ENCODE measurements at regions not wholly inside any gene's neighbourhood (a gene's known extent, or its start where the extent isn't known, plus 50 kb on each side); places are given as distances from the start of the nearest gene placed in this dataset.
"Not testable (repeated sequence)": the region's sequence is repeated elsewhere in the genome, so short reads cannot be mapped to it uniquely, and the experiment has no call there.

DNA sequence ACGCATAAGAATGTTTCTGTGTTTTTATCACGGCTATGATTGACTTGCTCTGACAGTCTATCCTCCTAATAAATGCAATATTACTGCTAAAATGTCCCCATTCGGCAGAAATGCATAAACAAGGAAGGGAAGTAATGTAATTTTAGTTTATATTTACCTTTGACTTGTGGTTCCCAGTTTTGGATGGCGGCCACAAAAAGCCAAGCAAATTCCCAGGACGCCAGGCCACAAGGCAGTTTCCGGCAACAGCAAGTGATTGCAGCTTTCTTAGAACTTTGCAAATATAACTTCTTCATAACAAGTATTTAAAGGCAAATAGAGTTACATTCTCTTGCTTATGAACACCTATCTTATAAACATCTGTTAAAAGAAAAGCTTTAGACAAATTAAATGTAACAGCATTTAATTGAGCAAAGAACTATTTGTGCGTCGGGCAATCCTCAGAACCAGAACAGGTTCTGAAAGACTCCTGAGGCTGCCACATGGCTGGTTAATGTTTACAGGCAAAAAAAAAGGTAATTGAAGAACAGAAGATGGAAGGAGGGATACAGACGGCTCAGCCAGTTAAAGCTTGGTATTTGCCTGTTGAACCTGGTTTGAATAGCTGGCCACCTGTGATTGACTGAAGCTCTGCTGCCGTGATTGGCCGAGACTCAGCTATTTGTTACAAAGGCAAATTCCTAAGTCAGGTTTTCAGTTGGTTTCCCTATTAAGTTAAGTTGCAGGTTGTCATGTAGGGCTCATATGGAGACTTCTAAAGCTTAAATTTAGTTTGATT, 80.8 kb downstream of the C21orf91 start:
- no peak for DNase-seq

DNA sequence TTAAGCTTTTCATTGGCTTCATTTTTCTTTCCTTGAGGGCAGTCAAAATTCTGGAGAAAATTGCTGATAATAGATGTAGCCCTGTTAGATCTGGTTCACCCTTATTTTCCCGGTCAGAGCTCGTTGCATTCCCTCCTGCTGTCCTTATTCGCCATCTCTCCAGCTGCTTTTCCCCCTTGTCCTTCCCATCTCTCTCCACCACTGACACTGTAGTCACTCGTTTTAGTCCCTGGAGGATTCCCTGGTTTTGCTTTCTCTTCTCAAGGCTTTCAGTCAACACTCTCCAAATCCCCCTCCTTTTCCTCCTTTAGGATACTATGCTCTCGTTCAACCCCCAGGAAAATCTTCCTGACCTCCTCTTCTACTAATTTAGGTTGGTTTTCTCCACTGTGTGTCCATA, 83.1 kb downstream of the C21orf91 start:
- peak in 1 of 3 experiments; percentile 75 for DNase-seq

DNA sequence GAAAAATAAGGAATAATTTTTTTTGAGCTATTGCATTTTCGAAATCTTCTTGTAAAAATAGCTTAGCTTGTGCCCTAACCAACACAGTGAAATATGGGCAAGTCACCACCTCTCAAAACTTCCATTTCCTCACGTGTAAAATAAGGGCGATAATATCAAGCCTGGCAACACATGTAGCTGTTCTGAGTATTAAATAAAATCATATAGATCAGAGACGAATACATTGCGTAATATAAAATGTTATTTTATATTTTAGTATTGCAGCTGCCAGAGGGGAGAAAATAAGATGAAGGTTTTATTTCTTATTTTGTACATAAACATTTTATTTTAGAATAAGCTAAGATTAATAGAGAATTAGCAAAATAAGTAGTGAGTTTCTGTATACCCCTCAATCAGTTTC, 85.9 kb downstream of the C21orf91 start:
- DNase-seq = no peak

DNA sequence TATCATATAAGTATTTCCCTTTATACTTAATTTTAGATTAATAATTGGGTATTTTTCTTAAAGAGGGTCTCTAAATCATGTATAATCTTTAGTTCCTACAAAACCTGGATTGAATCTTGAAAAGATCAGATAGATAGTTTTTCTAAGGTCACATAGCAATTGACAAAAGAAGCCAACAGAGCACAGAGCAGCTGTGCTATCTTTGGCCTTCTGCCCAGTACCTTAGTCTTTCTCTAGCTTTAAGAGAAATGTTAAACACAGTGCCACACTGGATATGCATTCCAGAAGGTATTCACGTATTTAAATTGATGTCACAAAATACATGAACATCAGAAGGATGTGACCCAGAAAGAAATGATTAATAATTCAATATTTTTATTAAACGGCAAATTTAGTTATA, 86.8 kb downstream of the C21orf91 start:
- peak in 2 of 3 experiments; percentile 32 to 47 for DNase-seq

DNA sequence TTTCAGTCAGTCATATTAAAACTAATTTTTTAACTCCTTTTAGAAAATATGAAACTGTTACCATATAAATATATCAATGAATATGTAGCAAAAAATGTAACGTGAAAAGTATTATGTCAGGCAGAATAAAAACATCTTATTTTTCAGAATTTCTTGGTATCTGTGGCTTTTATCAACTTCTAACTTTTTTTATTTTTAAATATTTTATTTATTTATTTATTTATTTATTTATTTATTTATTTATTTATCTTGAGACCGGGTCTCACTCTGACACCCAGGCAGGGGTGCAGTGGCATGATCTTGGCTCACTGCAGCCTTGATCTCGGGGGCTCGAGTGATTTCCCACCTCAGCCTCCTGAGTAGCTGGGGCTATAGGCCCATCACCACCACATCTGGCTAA, 87.6 kb downstream of the C21orf91 start:
- no peak for DNase-seq

DNA sequence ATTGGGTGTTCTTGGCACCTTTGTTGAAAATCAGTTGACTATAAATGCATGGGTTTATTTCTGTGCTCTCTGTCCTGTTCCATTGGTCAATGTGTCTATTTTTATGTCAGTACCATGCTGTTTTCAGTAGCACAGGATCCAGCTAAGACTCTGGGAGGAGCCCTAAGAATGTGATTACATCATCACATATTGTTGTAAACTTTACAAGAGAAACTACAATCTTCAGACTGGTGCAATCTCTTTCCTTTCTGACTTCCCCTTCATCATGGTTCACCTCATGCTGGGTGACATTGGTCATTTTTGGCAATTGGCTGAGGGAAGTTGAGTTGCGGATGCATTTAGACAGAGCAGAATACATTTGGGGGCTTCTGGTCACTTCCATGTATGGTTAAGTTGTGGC, 88.4 kb downstream of the C21orf91 start:
- DNase-seq = no peak

DNA sequence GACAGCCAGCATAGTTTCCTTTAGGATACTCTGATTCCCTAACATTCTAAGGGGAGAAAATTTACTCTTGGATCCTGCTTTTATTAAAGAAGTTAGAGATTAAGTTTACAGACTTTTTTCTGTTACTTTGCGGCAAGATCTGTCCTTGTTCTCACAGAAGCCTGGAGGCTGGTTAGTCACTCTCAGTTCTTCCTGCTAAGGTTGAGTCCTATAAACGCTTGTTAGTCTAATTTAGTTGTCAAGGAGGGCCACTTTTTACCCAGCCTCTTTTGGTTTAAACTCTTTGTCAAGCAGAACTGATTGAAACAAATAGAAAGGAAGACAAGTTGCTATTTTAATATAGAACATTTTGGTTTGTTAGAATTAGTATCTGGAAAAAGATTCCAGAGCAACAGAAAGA, 89.7 kb downstream of the C21orf91 start:
- no peak for DNase-seq

DNA sequence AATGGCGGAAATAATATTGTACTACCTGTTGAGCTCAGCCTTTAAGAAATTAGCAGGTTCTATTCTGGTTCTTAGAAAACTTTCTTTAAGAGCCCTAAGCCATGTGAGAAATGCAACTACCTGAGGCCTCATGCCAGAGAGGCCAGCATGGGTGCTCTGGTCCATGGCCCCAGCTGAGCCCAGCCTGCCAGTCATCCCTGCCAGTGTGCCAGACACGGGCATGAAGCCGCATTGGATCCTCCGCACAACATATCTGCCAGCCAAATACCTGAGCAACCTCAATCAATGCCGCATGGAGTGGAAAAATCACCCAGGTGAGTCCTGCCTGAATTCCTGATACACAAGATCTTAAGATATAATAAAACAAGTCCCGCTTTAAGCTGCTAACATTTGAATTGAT, 91.8 kb downstream of the C21orf91 start:
- no peak for DNase-seq

DNA sequence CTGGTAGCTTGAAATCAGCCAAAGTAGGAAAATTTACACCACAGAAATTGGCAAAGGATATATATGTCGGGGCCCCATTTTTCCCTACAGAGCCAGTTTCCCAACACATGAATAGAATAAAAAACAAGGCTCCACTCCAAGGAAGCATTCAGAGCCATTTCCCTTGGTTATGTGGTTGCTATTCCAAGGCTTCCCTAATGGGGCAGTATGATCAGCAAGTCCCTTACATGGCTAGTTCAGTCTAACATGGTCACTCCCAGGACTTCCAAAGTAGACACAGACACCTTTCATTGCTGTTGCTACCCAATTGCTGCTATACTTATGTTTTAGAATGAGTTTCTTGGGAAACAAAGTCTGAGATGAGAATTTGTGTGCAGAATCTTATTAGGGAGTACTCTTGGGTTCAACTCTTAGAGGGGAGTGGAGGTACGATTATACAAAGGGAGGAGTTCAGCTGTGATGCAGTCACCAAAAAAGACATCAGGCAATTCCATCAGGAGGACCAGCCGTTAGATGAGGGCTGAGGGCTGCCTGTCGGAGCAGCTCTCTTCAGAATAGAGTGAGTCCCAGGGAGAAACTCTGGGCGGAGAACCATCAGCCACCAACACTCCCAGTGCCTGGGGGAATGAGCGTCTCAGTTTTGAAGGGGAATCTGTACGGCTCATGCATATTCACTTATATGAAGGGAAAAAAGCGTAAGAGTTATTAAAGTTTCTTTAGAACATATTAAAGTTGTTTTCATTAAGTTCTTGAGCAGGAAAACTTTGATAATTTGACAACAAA, 92.9 kb downstream of the C21orf91 start:
- peak; percentile 28 to 66 (median 62) for DNase-seq

DNA sequence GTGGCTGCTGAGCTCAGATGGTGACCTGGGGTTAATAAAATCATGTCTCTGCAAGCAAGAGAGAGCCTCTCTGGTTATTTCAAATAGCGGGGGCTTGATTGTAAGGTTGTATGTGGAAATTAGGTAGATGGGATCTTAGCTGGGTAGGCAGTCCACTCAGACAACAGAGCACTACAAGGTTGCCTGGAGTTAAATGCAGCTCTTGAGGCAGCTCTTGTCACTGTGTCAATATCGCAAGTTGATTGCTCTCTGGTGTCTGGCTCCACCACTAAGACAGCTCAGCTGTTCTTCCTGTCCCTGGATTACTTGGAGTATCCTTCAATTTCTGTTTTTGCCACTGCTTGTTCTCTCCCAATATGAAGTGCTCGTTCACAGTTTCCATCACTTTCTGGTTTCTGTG, 93.8 kb downstream of the C21orf91 start:
- peak; percentile 78 to 97 (median 97) for DNase-seq

DNA sequence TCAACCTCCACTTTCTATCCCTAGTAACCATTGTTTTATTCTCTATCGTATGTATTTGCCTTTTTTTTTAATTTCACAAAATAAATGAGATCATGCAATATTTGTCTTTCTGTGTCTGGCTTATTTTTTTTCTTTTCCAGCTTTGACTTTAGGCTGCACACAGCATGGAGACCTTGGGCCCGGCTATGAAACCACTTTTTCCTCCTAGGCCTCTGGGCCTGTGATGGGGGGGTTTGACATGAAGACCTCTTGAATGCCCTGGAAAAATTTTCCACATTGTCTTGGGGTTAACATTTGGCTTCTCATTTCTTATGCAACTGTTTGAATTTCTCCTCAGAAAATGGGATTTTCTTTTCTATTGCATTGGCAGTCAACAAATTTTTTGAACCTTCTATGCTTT, 100.2 kb upstream of the BTG3 start:
- DNase-seq = no peak

DNA sequence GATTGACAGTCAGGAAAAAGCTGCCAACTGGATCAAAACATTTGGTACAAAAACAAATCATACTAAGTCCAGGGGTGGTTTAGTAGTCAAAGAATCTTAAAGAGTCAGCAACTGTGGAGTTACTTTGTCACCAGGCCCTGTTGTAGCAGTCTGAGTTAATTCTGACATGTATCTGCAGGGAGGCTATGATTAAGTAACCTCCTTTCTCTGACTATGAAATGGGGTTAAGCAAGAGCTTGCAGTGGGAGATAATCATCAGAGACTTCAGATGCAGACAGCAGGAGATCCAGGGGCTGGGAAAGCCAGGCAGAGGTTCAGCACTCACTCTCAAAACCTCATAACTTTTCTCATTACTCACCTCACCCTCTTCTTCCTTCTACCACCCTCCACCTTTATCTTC, 99.2 kb upstream of the BTG3 start:
- no peak for DNase-seq

DNA sequence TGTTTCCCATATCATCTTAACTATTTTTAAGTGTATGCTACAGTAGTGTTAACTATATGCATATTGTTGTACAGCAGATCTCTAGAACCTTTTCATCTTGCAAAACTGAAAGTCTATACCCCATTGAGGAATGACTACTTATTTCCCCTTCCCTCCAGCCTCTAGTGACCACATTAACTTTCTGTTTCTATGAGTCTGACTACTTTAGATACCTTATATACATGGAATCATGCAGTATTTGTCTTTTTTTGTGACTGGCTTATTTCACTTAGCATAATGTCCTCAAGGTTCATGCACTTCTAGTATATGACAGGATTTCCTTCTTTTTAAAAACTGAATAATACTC, 96.5 kb upstream of the BTG3 start:
- DNase-seq = no peak

DNA sequence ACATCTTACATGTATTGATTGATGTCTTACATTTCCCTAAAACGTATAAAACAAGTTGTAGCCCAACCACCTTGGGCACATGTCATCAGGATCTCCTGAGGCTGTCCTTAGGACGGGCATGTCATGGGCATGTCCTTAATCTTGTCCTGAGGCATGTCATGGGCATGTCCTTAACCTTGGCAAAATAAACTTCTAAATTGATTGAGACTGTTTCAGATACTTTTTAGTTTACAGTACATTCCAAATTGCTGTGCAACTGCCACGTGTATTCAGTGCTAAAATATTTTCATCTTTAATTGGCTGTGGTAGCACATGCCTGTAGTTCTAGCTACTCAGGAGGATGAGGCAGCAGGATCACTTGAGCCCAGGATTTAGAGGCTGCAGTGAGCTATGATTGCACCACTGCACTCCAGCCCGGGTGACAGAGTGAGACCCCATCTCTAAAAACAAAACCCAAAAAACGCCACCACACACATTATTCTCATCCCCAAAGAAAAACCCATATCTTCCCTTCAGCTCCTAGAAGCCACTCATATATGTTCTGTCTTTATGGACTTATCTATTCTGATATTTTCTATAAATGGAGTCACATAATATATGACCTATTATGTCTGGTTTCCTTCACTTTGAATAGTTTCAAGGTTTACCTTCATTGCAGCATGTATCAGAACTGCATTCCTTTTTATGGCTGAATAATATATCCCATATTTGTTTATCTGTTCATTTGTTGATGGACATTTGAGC, 96.0 kb upstream of the BTG3 start:
- DNase-seq = no peak

DNA sequence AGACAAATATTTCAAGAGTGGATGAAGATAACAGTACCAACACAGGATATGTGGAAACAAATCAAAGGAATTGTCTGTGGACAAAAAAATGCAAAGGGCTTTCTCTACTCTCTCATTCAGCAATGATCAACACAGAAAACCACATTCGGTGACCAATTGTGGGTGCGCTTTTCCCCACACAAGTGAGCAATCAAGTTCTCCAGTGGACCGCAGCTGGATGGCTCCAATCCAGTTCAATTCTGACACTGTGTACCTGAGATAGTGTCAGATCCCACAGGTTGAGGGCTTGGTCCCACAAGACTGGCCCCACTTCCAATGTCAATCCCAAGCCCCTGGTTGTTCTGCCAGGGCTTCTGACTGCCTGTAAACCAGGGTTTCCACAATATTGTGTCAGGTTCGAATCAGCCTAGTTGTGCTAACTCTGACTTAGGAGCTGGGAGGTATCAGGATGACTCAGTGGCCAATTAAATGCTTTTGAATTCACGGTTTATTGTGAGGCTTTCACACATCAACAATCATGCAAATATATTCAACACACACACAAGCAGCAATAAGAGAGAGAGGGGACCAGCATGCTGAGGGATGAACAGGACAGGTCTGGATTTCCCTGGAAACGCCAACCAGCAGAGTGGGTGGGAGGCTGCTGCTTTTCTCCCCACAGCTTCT, 87.0 kb upstream of the BTG3 start:
- DNase-seq = no peak

DNA sequence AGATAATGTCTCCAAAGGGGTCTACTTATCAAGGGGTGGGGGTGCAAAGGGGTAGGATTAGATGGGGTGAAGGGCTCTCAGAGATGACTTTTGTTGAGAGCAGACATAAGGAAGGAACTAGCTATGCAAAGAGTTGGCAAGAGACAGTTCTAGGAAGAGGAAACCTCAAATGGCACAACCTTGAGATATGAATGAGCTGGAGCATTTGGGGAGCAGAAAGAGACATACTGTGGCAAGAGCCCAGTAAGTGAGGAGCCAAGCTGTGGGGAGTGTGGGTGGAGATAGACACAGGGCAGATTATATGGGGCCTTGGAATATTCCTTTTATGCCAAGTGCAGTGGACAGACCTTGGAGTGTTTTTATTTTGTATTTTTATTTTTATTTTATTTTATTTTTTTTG, 84.8 kb upstream of the BTG3 start:
- DNase-seq = no peak

DNA sequence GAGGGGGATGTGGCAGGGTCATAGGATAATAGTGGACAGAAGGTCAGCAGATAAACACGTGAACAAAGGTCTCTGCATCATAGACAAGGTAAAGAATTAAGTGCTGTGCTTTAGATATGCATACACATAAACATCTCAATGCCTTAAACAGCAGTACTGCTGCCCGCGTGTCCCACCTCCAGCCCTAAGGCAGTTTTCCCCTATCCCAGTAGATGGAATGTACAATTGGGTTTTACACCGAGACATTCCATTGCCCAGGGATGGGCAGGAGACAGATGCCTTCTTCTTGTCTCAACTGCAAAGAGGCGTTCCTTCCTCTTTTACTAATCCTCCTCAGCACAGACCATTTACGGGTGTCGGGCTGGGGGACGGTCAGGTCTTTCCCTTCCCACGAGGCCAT, 81.7 kb upstream of the BTG3 start:
- not testable (repeated sequence) for DNase-seq

DNA sequence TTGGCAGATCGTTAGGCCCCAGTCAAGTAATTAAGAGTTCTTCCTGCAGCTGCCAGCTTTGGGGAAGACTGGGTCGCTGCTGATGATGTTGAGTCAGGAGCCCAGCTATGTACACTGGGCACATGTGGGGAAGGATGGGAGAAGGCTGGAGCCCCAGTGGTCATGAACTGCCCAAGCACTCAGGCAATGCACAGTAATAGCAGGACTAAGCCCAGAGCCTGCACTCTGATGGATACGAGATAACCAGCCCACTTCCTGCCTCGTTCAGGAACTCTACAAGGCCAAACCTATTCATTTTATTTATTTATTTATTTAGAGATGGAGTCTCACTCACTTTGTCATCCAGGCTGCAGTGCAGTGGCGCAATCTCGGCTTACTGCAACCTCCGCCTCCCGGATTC, 81.1 kb upstream of the BTG3 start:
- no peak for DNase-seq

DNA sequence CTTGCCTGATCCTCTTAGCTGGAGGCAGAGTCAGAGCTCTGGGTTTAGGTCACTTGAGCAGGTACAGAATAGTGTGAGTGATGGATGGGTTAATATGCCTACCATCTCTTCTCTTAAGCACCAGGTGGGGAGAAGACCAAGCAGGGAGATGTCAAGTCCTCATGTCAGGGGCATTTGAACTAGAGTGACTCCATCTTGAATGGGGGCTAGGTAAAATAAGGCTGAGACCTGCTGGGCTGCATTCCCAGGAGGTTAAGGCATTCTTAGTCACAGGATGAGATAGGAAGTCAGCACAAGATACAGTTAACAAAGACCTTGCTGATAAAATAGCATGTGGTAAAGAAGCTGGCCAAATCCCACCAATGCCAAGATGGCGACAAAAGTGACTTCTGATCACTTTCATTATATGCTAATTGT, 77.4 kb upstream of the BTG3 start:
- no peak for DNase-seq

DNA sequence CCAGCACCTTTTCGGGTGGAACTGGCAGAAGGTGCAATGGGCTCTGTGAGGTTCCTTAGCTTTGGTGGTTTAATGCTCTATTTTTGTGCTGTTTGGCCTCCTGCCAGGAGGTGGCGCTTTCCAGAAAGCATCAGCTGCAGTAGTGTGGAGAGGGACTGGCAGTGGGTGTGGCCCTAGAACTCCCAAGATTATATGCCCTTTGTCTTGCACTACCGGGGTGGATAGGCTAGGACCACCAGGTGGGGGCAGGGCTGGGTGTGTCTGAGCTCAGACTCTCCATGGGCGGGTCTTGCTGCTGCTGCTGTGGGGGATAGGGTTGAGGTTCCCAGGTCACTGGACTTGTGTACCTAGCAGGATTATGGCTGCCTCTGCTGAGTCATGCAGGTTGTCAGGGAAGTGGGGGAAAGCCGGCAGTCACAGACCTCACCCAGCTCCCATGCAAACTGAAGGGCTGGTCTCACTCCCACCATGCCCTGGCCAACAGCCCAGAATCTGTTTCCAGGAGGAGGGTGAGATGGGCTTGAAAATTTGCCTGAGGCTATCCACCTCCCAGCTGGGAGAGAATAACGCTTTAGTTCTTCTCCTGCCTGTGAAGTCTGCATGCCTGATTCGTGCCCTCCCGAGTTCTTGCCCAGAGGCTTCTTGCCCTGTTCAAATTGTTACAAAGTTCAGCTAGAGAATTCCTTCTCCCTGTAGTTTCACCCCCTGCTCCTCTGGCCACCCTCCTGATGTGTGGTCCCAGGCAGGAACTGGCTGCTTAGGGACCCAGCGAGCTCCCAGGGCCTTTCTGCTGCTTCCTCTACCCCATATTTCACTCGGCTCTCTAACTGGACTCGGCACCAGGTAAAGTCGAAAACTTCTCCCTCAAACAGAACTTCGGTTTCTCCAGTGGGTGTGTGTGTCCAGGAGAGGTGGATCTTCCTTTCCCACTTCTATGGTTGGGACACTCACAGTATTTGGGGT, 76.5 kb upstream of the BTG3 start:
- peak in 2 of 3 experiments; percentile 38 to 75 for DNase-seq

DNA sequence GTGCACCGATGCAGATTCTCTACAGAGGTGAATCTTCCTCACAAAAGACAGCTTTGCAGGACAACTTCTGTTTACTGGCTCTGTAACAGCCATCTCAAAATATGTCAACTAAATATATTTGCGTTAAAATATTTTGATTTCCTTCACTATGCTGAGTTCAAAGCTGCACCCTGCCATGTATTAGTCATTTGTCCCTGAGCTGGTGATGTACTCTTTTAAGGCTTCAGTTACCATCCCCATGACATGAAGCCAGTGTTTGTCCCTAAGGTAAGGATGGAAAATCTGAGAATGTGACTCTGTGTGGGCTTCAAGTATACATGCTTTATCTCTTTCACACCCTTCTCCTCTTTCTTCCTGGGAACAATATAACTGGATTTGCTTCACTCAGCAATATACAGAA, 70.2 kb upstream of the BTG3 start:
- DNase-seq = no peak

DNA sequence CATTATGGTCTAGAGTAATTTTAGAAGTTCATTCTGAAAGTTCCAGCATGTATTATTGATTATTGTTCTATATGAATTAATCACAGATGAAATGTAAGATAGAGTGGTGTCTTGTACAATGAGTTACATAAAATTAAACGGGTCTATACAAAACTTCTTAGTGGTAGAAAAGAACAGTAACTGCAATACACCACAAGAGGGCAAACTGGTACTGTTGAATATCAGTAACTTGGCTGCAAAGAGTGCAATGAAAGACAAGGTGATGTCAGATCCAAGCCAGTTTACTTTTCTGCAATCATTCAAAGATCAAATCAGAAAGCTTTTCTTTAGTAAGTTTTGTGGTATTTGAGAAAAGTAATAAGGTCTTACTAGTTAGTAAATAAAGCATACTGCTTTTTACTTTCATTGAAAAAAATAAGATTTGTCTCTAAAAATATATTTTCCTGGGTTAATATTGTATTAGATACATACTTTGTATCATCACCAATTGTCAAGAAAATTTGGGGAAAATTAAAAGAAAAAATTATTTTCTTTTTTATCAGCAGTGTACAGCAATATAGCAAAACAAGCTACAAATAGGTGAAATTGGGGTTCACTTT, 66.4 kb upstream of the BTG3 start:
- DNase-seq = peak; percentile 9 to 83 (median 69)

Data from NCI-H1417 (cell line).